ENCODE measurements at regions not wholly inside any gene's neighbourhood (a gene's known extent, or its start where the extent isn't known, plus 50 kb on each side); places are given as distances from the start of the nearest gene placed in this dataset.

GRCh38 chr3:164230385-164231094 is 847.8 kb downstream of the SI start:
- no peaks in the 10 kb centered on the region for H3K79me1 ChIP-seq (ENCODE audit: low read length)
- H3K18ac ChIP-seq (ENCODE audit: low read length): no peak overlapping the region
- no peak overlapping the region for H3K4me2 ChIP-seq (ENCODE audit: low read length)
- no peaks in the 10 kb centered on the region for H3K36me3 ChIP-seq (ENCODE audit: control insufficient read depth, insufficient read depth, low read length)
- DNase-seq: no peak
- H3K27me3 ChIP-seq (ENCODE audit: insufficient read depth, low read length, poor library complexity): no peaks in the 10 kb centered on the region
- WGBS (ENCODE audit: extremely low coverage, insufficient coverage, low lambda C conversion rate): no CpG with 5 or more reads among the region's 3 CpGs
- no peak overlapping the region for H3K9ac ChIP-seq (ENCODE audit: low read length)
- H3K27ac ChIP-seq (ENCODE audit: low read depth, low read length): no peak overlapping the region
- H3K79me2 ChIP-seq (ENCODE audit: control insufficient read depth, insufficient read depth, low read length): no peaks in the 10 kb centered on the region
- no peak overlapping the region for H2BK5ac ChIP-seq (ENCODE audit: low read length)
- no peak overlapping the region for H4K5ac ChIP-seq (ENCODE audit: low read length)
- H2AK5ac ChIP-seq (ENCODE audit: low read length): no peak overlapping the region
- H3K4ac ChIP-seq (ENCODE audit: low read depth, low read length): no peak overlapping the region
- no peak overlapping the region for H2BK15ac ChIP-seq (replicated peaks; ENCODE audit: low read depth)
- H3K4me3 ChIP-seq (ENCODE audit: low read length): no peak overlapping the region
- no peak overlapping the region for H3K56ac ChIP-seq (ENCODE audit: low read length)
- H3K4me1 ChIP-seq (ENCODE audit: control insufficient read depth, low read depth, low read length): no peaks in the 10 kb centered on the region
- no peak overlapping the region for H4K8ac ChIP-seq (ENCODE audit: low read depth, low read length)
- no peak overlapping the region for H3K23ac ChIP-seq (ENCODE audit: low read length)
- H2BK120ac ChIP-seq (ENCODE audit: low read depth, low read length): no peak overlapping the region

- Histone ChIP-seq H3K18ac (ENCODE audit: low read length) (no peak overlapping the region), H3K79me2 (ENCODE audit: control insufficient read depth, insufficient read depth, low read length) (no peaks in the 10 kb centered on the region), H3K23ac (ENCODE audit: low read length) (no peak overlapping the region), H3K4me1 (ENCODE audit: control insufficient read depth, low read depth, low read length) (no peaks in the 10 kb centered on the region), H3K4ac (ENCODE audit: low read depth, low read length) (no peak overlapping the region), H3K79me1 (ENCODE audit: low read length) (no peaks in the 10 kb centered on the region), H2BK120ac (ENCODE audit: low read depth, low read length) (no peak overlapping the region), H3K27ac (ENCODE audit: low read depth, low read length) (no peak overlapping the region), H2BK5ac (ENCODE audit: low read length) (no peak overlapping the region), H3K4me3 (ENCODE audit: low read length) (no peak overlapping the region), H2AK5ac (ENCODE audit: low read length) (no peak overlapping the region), H3K56ac (ENCODE audit: low read length) (no peak overlapping the region), H3K36me3 (ENCODE audit: control insufficient read depth, insufficient read depth, low read length) (no peaks in the 10 kb centered on the region), H2BK15ac (replicated peaks; ENCODE audit: low read depth) (no peak overlapping the region), H3K9ac (ENCODE audit: low read length) (no peak overlapping the region), H4K8ac (ENCODE audit: low read depth, low read length) (no peak overlapping the region), H4K5ac (ENCODE audit: low read length) (no peak overlapping the region), H3K4me2 (ENCODE audit: low read length) (no peak overlapping the region), H3K27me3 (ENCODE audit: insufficient read depth, low read length, poor library complexity) (no peaks in the 10 kb centered on the region)
- no CpG with 5 or more reads among the region's 1 CpG for WGBS (ENCODE audit: extremely low coverage, insufficient coverage, low lambda C conversion rate)
- no peak for DNase-seq
Observed at GRCh38 chr3:164224126-164224525, 854.2 kb downstream of the SI start.

- no peak overlapping the region for H3K56ac ChIP-seq (ENCODE audit: low read length)
- H4K5ac ChIP-seq (ENCODE audit: low read length): no peak overlapping the region
- H2BK5ac ChIP-seq (ENCODE audit: low read length): no peak overlapping the region
- H3K27me3 ChIP-seq (ENCODE audit: insufficient read depth, low read length, poor library complexity): no peaks in the 10 kb centered on the region
- no peak overlapping the region for H2BK15ac ChIP-seq (replicated peaks; ENCODE audit: low read depth)
- no peak overlapping the region for H3K4me2 ChIP-seq (ENCODE audit: low read length)
- H3K79me1 ChIP-seq (ENCODE audit: low read length): no peaks in the 10 kb centered on the region
- H3K23ac ChIP-seq (ENCODE audit: low read length): no peak overlapping the region
- no peak overlapping the region for H3K18ac ChIP-seq (ENCODE audit: low read length)
- no peak overlapping the region for H3K9ac ChIP-seq (ENCODE audit: low read length)
- H2AK5ac ChIP-seq (ENCODE audit: low read length): no peak overlapping the region
- no peak overlapping the region for H3K4me3 ChIP-seq (ENCODE audit: low read length)
- no peaks in the 10 kb centered on the region for H3K36me3 ChIP-seq (ENCODE audit: control insufficient read depth, insufficient read depth, low read length)
- H2BK120ac ChIP-seq (ENCODE audit: low read depth, low read length): no peak overlapping the region
- no peak for DNase-seq
- no peak overlapping the region for H4K8ac ChIP-seq (ENCODE audit: low read depth, low read length)
- H3K4me1 ChIP-seq (ENCODE audit: control insufficient read depth, low read depth, low read length): no peaks in the 10 kb centered on the region
- H3K79me2 ChIP-seq (ENCODE audit: control insufficient read depth, insufficient read depth, low read length): no peaks in the 10 kb centered on the region
- WGBS (ENCODE audit: extremely low coverage, insufficient coverage, low lambda C conversion rate): no CpG with 5 or more reads among the region's 3 CpGs
- H3K4ac ChIP-seq (ENCODE audit: low read depth, low read length): no peak overlapping the region
- no peak overlapping the region for H3K27ac ChIP-seq (ENCODE audit: low read depth, low read length)
Observed at GRCh38 chr3:164222197-164222596, 856.1 kb downstream of the SI start.

GRCh38 chr3:164221297-164221696 is 857.0 kb downstream of the SI start:
- Histone ChIP-seq H3K4me1 (ENCODE audit: control insufficient read depth, low read depth, low read length) (no peaks in the 10 kb centered on the region), H3K36me3 (ENCODE audit: control insufficient read depth, insufficient read depth, low read length) (no peaks in the 10 kb centered on the region), H3K4me3 (ENCODE audit: low read length) (no peak overlapping the region), H3K79me1 (ENCODE audit: low read length) (no peaks in the 10 kb centered on the region), H3K18ac (ENCODE audit: low read length) (no peak overlapping the region), H2AK5ac (ENCODE audit: low read length) (no peak overlapping the region), H3K4me2 (ENCODE audit: low read length) (no peak overlapping the region), H3K9ac (ENCODE audit: low read length) (no peak overlapping the region), H4K5ac (ENCODE audit: low read length) (no peak overlapping the region), H3K4ac (ENCODE audit: low read depth, low read length) (no peak overlapping the region), H3K56ac (ENCODE audit: low read length) (no peak overlapping the region), H2BK15ac (replicated peaks; ENCODE audit: low read depth) (no peak overlapping the region), H3K27me3 (ENCODE audit: insufficient read depth, low read length, poor library complexity) (no peaks in the 10 kb centered on the region), H3K79me2 (ENCODE audit: control insufficient read depth, insufficient read depth, low read length) (no peaks in the 10 kb centered on the region), H3K23ac (ENCODE audit: low read length) (no peak overlapping the region), H2BK120ac (ENCODE audit: low read depth, low read length) (no peak overlapping the region), H4K8ac (ENCODE audit: low read depth, low read length) (no peak overlapping the region), H2BK5ac (ENCODE audit: low read length) (no peak overlapping the region), H3K27ac (ENCODE audit: low read depth, low read length) (no peak overlapping the region)
- DNase-seq: no peak
- no CpG with 5 or more reads among the region's 1 CpG for WGBS (ENCODE audit: extremely low coverage, insufficient coverage, low lambda C conversion rate)

- peak; percentile 22 for DNase-seq
- Histone ChIP-seq H3K23ac (ENCODE audit: low read length) (no peak overlapping the region), H3K79me1 (ENCODE audit: low read length) (no peaks in the 10 kb centered on the region), H3K4me1 (ENCODE audit: control insufficient read depth, low read depth, low read length) (peaks cover 5% of the 10 kb centered on the region), H3K56ac (ENCODE audit: low read length) (peak overlapping the region; percentile 53), H3K27me3 (ENCODE audit: insufficient read depth, low read length, poor library complexity) (no peaks in the 10 kb centered on the region), H2BK120ac (ENCODE audit: low read depth, low read length) (no peak overlapping the region), H3K4me2 (ENCODE audit: low read length) (no peak overlapping the region), H4K5ac (ENCODE audit: low read length) (no peak overlapping the region), H2AK5ac (ENCODE audit: low read length) (no peak overlapping the region), H3K4me3 (ENCODE audit: low read length) (no peak overlapping the region), H3K4ac (ENCODE audit: low read depth, low read length) (no peak overlapping the region), H4K8ac (ENCODE audit: low read depth, low read length) (no peak overlapping the region), H3K36me3 (ENCODE audit: control insufficient read depth, insufficient read depth, low read length) (no peaks in the 10 kb centered on the region), H3K27ac (ENCODE audit: low read depth, low read length) (no peak overlapping the region), H3K79me2 (ENCODE audit: control insufficient read depth, insufficient read depth, low read length) (no peaks in the 10 kb centered on the region), H3K18ac (ENCODE audit: low read length) (peak overlapping the region; percentile 53), H2BK5ac (ENCODE audit: low read length) (peak overlapping the region; percentile 1), H2BK15ac (replicated peaks; ENCODE audit: low read depth) (no peak overlapping the region), H3K9ac (ENCODE audit: low read length) (no peak overlapping the region)
- no CpG with 5 or more reads among the region's 1 CpG for WGBS (ENCODE audit: extremely low coverage, insufficient coverage, low lambda C conversion rate)
Observed at GRCh38 chr3:164209363-164209762, 868.9 kb downstream of the SI start.

- H3K4me2 ChIP-seq (ENCODE audit: low read length): no peak overlapping the region
- no peak overlapping the region for H3K4me3 ChIP-seq (ENCODE audit: low read length)
- H4K8ac ChIP-seq (ENCODE audit: low read depth, low read length): no peak overlapping the region
- peak overlapping the region; percentile 1 for H2BK5ac ChIP-seq (ENCODE audit: low read length)
- no peak overlapping the region for H3K9ac ChIP-seq (ENCODE audit: low read length)
- H3K27me3 ChIP-seq (ENCODE audit: insufficient read depth, low read length, poor library complexity): no peaks in the 10 kb centered on the region
- no peaks in the 10 kb centered on the region for H3K79me1 ChIP-seq (ENCODE audit: low read length)
- H3K4me1 ChIP-seq (ENCODE audit: control insufficient read depth, low read depth, low read length): peaks cover 5% of the 10 kb centered on the region
- DNase-seq: peak; percentile 71
- H3K79me2 ChIP-seq (ENCODE audit: control insufficient read depth, insufficient read depth, low read length): no peaks in the 10 kb centered on the region
- no CpG with 5 or more reads among the region's 2 CpGs for WGBS (ENCODE audit: extremely low coverage, insufficient coverage, low lambda C conversion rate)
- no peak overlapping the region for H3K56ac ChIP-seq (ENCODE audit: low read length)
- no peak overlapping the region for H2BK15ac ChIP-seq (replicated peaks; ENCODE audit: low read depth)
- no peak overlapping the region for H3K4ac ChIP-seq (ENCODE audit: low read depth, low read length)
- no peak overlapping the region for H3K18ac ChIP-seq (ENCODE audit: low read length)
- H3K27ac ChIP-seq (ENCODE audit: low read depth, low read length): no peak overlapping the region
- no peak overlapping the region for H2BK120ac ChIP-seq (ENCODE audit: low read depth, low read length)
- no peak overlapping the region for H2AK5ac ChIP-seq (ENCODE audit: low read length)
- no peak overlapping the region for H4K5ac ChIP-seq (ENCODE audit: low read length)
- H3K23ac ChIP-seq (ENCODE audit: low read length): no peak overlapping the region
- no peaks in the 10 kb centered on the region for H3K36me3 ChIP-seq (ENCODE audit: control insufficient read depth, insufficient read depth, low read length)
Observed at GRCh38 chr3:164208821-164209220, 869.5 kb downstream of the SI start.

Measured in mesendoderm (in vitro differentiated cells).